ENCODE measurements at regions not wholly inside any gene's neighbourhood (a gene's known extent, or its start where the extent isn't known, plus 50 kb on each side); places are given as distances from the start of the nearest gene placed in this dataset.

GRCh38 chr18:76584414-76585310 is 89.6 kb upstream of the ZNF516 start:
- no peak overlapping the region for H2AFZ ChIP-seq (ENCODE audit: low read depth)
- no peaks in the 10 kb centered on the region for H3K27me3 ChIP-seq (ENCODE audit: insufficient read depth)
- H3K36me3 ChIP-seq (replicated peaks in 1 of 2; ENCODE audit: control insufficient read depth in 1 of 2, insufficient read depth in 2 of 2, low read length in 1 of 2): no peaks in the 10 kb centered on the region
- no peaks in the 10 kb centered on the region for H3K4me1 ChIP-seq (ENCODE audit: control insufficient read depth in 1 of 2, insufficient read depth in 2 of 2, low read depth in 1 of 2, low read length in 1 of 2)
- H3F3A ChIP-seq (replicated peaks; ENCODE audit: insufficient read depth): no peaks in the 10 kb centered on the region
- no peak overlapping the region for H3K9ac ChIP-seq
- CTCF ChIA-PET: interaction anchor here (0.7 kb wide), 1 partner anchor 124 kb away, joined by 3 read pairs; no protein-coding TSS in a partner anchor
- H3K9me3 ChIP-seq: no peaks in the 10 kb centered on the region
- POLR2A ChIA-PET: no interaction called here
- H3K79me2 ChIP-seq (ENCODE audit: insufficient read depth): no peaks in the 10 kb centered on the region
- H3K9me2 ChIP-seq: no peaks in the 10 kb centered on the region
- no peak for DNase-seq
- 50% methylated on average over 17 of the region's 18 CpGs for WGBS (ENCODE audit: low lambda C conversion rate)
- TF ChIP-seq FOXM1 (IDR thresholded peaks at IDR 0.05; ENCODE audit: low read depth): no peak
- no peak for TF ChIP-seq NFIC (IDR thresholded peaks at IDR 0.05; ENCODE audit: borderline replicate concordance)
- no peak for TF ChIP-seq NRF1 (IDR thresholded peaks at IDR 0.05; ENCODE audit: low read depth, low read length)
- no peak for TF ChIP-seq MEF2A (IDR thresholded peaks at IDR 0.05; ENCODE audit: borderline replicate concordance, low read depth)
- no peak for TF ChIP-seq POLR2AphosphoS5 (IDR thresholded peaks at IDR 0.05; ENCODE audit: low read depth, low read length)
- TF ChIP-seq RFX5 (IDR thresholded peaks at IDR 0.05; ENCODE audit: low read length): no peak
- no peak for TF ChIP-seq RCOR1 (IDR thresholded peaks at IDR 0.05; ENCODE audit: low read length)
- no peak for TF ChIP-seq USF2 (IDR thresholded peaks at IDR 0.05; ENCODE audit: borderline replicate concordance, low read depth, low read length)
- TF ChIP-seq MAX (IDR thresholded peaks at IDR 0.05; ENCODE audit: low read depth): no peak
- TF ChIP-seq, protein P1, sequence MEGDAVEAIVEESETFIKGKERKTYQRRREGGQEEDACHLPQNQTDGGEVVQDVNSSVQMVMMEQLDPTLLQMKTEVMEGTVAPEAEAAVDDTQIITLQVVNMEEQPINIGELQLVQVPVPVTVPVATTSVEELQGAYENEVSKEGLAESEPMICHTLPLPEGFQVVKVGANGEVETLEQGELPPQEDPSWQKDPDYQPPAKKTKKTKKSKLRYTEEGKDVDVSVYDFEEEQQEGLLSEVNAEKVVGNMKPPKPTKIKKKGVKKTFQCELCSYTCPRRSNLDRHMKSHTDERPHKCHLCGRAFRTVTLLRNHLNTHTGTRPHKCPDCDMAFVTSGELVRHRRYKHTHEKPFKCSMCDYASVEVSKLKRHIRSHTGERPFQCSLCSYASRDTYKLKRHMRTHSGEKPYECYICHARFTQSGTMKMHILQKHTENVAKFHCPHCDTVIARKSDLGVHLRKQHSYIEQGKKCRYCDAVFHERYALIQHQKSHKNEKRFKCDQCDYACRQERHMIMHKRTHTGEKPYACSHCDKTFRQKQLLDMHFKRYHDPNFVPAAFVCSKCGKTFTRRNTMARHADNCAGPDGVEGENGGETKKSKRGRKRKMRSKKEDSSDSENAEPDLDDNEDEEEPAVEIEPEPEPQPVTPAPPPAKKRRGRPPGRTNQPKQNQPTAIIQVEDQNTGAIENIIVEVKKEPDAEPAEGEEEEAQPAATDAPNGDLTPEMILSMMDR (IDR thresholded peaks at IDR 0.05): no peak
- TF ChIP-seq GATA2 (CRISPR knock-in tag; IDR thresholded peaks at IDR 0.05): no peak
- no peak for TF ChIP-seq TCF12 (IDR thresholded peaks at IDR 0.05)
- TF ChIP-seq EZH2phosphoT487 (IDR thresholded peaks at IDR 0.05; ENCODE audit: borderline replicate concordance, low read depth): no peak
- no peak for TF ChIP-seq MXI1 (IDR thresholded peaks at IDR 0.05; ENCODE audit: low read depth, low read length)
- TF ChIP-seq, protein P2, sequence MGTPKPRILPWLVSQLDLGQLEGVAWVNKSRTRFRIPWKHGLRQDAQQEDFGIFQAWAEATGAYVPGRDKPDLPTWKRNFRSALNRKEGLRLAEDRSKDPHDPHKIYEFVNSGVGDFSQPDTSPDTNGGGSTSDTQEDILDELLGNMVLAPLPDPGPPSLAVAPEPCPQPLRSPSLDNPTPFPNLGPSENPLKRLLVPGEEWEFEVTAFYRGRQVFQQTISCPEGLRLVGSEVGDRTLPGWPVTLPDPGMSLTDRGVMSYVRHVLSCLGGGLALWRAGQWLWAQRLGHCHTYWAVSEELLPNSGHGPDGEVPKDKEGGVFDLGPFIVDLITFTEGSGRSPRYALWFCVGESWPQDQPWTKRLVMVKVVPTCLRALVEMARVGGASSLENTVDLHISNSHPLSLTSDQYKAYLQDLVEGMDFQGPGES (IDR thresholded peaks at IDR 0.05; ENCODE audit: low read depth, low read length): no peak
- TF ChIP-seq SMC3 (IDR thresholded peaks at IDR 0.05; ENCODE audit: low read depth, low read length): no peak
- H3K27ac ChIP-seq (ENCODE audit: low read depth in 2 of 2, low read length in 1 of 2): no peak overlapping the region
- H3K4me2 ChIP-seq: no peak overlapping the region
- no peak overlapping the region for H3K4me3 ChIP-seq (ENCODE audit: low read depth in 2 of 2, low read length in 1 of 2)
- H4K20me1 ChIP-seq (ENCODE audit: insufficient read depth): no peaks in the 10 kb centered on the region

All from SK-N-SH (cell line).